H9 (cell line): ENCODE measurements at regions not wholly inside any gene's neighbourhood (a gene's known extent, or its start where the extent isn't known, plus 50 kb on each side); places are given as distances from the start of the nearest gene placed in this dataset.

Experiments
- DNase-seq: peaks from one replicate; pipeline ENCODE4 v3.0.0-alpha.2; 2017
- H2AFZ ChIP-seq: one replicate; pipeline ENCODE4 v1.6.1; 2013; ENCODE audit warnings: mild to moderate bottlenecking, low read length, control low read depth, moderate library complexity
- H2AK5ac ChIP-seq: 2 replicates; pipeline ENCODE4 v1.6.1; 2013; ENCODE audit warnings: low read length, control low read depth, mixed read lengths; ENCODE audit not compliant: insufficient read length
- H2BK120ac ChIP-seq: one replicate; pipeline ENCODE4 v1.6.1; 2013; ENCODE audit warnings: low read depth, mild to moderate bottlenecking, low read length, control low read depth, inconsistent platforms; ENCODE audit not compliant: poor library complexity, severe bottlenecking
- H2BK12ac ChIP-seq: 2 replicates; pipeline ENCODE4 v1.6.1; 2013; ENCODE audit warnings: low read length, control low read depth, mixed read lengths, low read depth; ENCODE audit not compliant: insufficient read length
- H2BK15ac ChIP-seq: 2 replicates; pipeline ENCODE4 v1.6.1; 2013; ENCODE audit warnings: low read depth, low read length, control low read depth
- H2BK20ac ChIP-seq: one replicate; pipeline ENCODE4 v1.6.1; 2013; ENCODE audit warnings: low read depth, mild to moderate bottlenecking, low read length, control low read depth, inconsistent platforms; ENCODE audit not compliant: poor library complexity, severe bottlenecking
- H2BK5ac ChIP-seq: 2 replicates; pipeline ENCODE4 v1.6.1; 2013; ENCODE audit warnings: low read length, control low read depth, mixed read lengths; ENCODE audit not compliant: insufficient read length
- H3K14ac ChIP-seq: 2 replicates; pipeline ENCODE4 v1.6.1; 2013; ENCODE audit warnings: low read length, control low read depth; ENCODE audit not compliant: insufficient read depth
- H3K18ac ChIP-seq: 2 replicates; pipeline ENCODE4 v1.6.1; 2013; ENCODE audit warnings: low read depth, mild to moderate bottlenecking, mixed read lengths, low read length, control low read depth; ENCODE audit not compliant: insufficient read length
- H3K23ac ChIP-seq: 2 replicates; pipeline ENCODE4 v1.6.1; 2013; ENCODE audit warnings: low read length, control low read depth, mixed read lengths, low read depth; ENCODE audit not compliant: insufficient read length
- H3K23me2 ChIP-seq: 2 replicates; pipeline ENCODE4 v1.6.1; 2013; ENCODE audit warnings: low read depth, mild to moderate bottlenecking, mixed read lengths, low read length, control low read depth; ENCODE audit not compliant: insufficient read length, poor library complexity, severe bottlenecking
- H3K27ac ChIP-seq: 2 replicates; pipeline ENCODE4 v1.5.1; 2013; ENCODE audit warnings: low read length, control low read depth, mixed read lengths, low read depth; ENCODE audit not compliant: insufficient read length
- H3K27me3 ChIP-seq: 2 replicates; pipeline ENCODE4 v1.6.1; 2013; ENCODE audit warnings: low read length, control low read depth, inconsistent platforms; ENCODE audit not compliant: insufficient read depth
- H3K4ac ChIP-seq: 2 replicates; pipeline ENCODE4 v1.6.1; 2013; ENCODE audit warnings: low read depth, mild to moderate bottlenecking, control low read depth, inconsistent platforms, low read length, moderate library complexity
- H3K4me1 ChIP-seq: 2 replicates; pipeline ENCODE4 v1.6.1; 2013; ENCODE audit warnings: low read length, control low read depth, inconsistent platforms; ENCODE audit not compliant: insufficient read depth
- H3K4me2 ChIP-seq: 2 replicates; pipeline ENCODE4 v1.6.1; 2013; ENCODE audit warnings: low read length, control low read depth, mixed read lengths; ENCODE audit not compliant: insufficient read length, insufficient read depth
- H3K56ac ChIP-seq: 2 replicates; pipeline ENCODE4 v1.6.1; 2013; ENCODE audit warnings: low read depth, mild to moderate bottlenecking, mixed read lengths, low read length, control low read depth; ENCODE audit not compliant: insufficient read length
- H3K79me1 ChIP-seq: 2 replicates; pipeline ENCODE4 v1.6.1; 2013; ENCODE audit warnings: low read depth, mild to moderate bottlenecking, moderate library complexity, low read length, control low read depth, inconsistent platforms; ENCODE audit not compliant: insufficient read depth, poor library complexity, severe bottlenecking
- H3K79me2 ChIP-seq: 2 replicates; pipeline ENCODE4 v1.6.1; 2013; ENCODE audit warnings: low read length, control low read depth, inconsistent platforms; ENCODE audit not compliant: insufficient read depth
- H3K9ac ChIP-seq: 2 replicates; pipeline ENCODE4 v1.6.1; 2013; ENCODE audit warnings: low read length, control low read depth, mixed read lengths; ENCODE audit not compliant: insufficient read length; ENCODE audit errors: extremely low read depth
- H3K9me3 ChIP-seq: one replicate; pipeline ENCODE4 v1.6.1; 2013; ENCODE audit warnings: low read depth, low read length, inconsistent platforms; ENCODE audit not compliant: control insufficient read depth
- H3T11ph ChIP-seq: one replicate; pipeline ENCODE4 v1.6.1; 2013; ENCODE audit warnings: mild to moderate bottlenecking, low read length, control low read depth, inconsistent platforms
- H4K20me1 ChIP-seq: one replicate; pipeline ENCODE4 v1.6.1; 2013; ENCODE audit not compliant: control insufficient read depth, insufficient read length, insufficient read depth
- H4K5ac ChIP-seq: 2 replicates; pipeline ENCODE4 v1.6.1; 2013; ENCODE audit warnings: low read depth, mild to moderate bottlenecking, mixed read lengths, low read length, control low read depth; ENCODE audit not compliant: insufficient read length
- H4K8ac ChIP-seq: replicated peaks from 2 replicates; pipeline ENCODE4 v1.6.1; 2013; ENCODE audit warnings: low read length, control low read depth, mixed read lengths, low read depth; ENCODE audit not compliant: insufficient read length
- H4K91ac ChIP-seq: 2 replicates; pipeline ENCODE4 v1.6.1; 2013; ENCODE audit warnings: low read depth, mild to moderate bottlenecking, moderate library complexity, mixed read lengths, low read length, control low read depth; ENCODE audit not compliant: insufficient read length
- H3K27ac Mint-ChIP-seq, 3 experiments: 2 replicates in 2 of 3; 3 replicates in 1 of 3; pipeline ENCODE4 v1.8.0; 2020 to 2021; ENCODE audit warnings: mixed read lengths in 3 of 3, mild to moderate bottlenecking in 1 of 3, moderate library complexity in 1 of 3
- H3K27me3 Mint-ChIP-seq: 2 replicates; pipeline ENCODE4 v1.8.0; 2021; ENCODE audit warnings: low read depth, mild to moderate bottlenecking, moderate library complexity, mixed read lengths
- H3K36me3 Mint-ChIP-seq, 3 experiments: 2 replicates in 2 of 3; 3 replicates in 1 of 3; pipeline ENCODE4 v1.8.0; 2020 to 2021; ENCODE audit warnings: low read depth in 3 of 3, mixed read lengths in 3 of 3; ENCODE audit not compliant: insufficient read depth in 1 of 3
- H3K4me1 Mint-ChIP-seq, 2 experiments: 2 replicates each; pipeline ENCODE4 v1.8.0; 2020; ENCODE audit warnings: mixed read lengths in 2 of 2
- H3K4me3 Mint-ChIP-seq, 2 experiments: 2 replicates in 1 of 2; 3 replicates in 1 of 2; pipeline ENCODE4 v1.8.0; 2020 to 2021; ENCODE audit warnings: mild to moderate bottlenecking in 2 of 2, mixed read lengths in 2 of 2, moderate library complexity in 1 of 2
- H3K9me3 Mint-ChIP-seq, 2 experiments: 2 replicates in 1 of 2; 3 replicates in 1 of 2; pipeline ENCODE4 v1.8.0; 2020; ENCODE audit warnings: mild to moderate bottlenecking in 2 of 2, mixed read lengths in 2 of 2, moderate library complexity in 1 of 2
- CTCF ChIP-seq: fragments of 200-600 bp; sonication (generic); conservative IDR thresholded peaks from 3 replicates; pipeline ENCODE4 v1.8.0; 2021; ENCODE audit warnings: antibody characterized with exemption, mild to moderate bottlenecking
- WGBS: extraction: QIAGEN DNeasy Blood & Tissue Kit; methylation state at CpG from one replicate; pipeline ENCODE4 v1.1.7; 2013; ENCODE audit warnings: missing lambda C conversion rate, low lambda C conversion rate, mixed read lengths; ENCODE audit not compliant: insufficient read length; ENCODE audit errors: extremely low coverage; 5-methylcytosine and 5-hydroxymethylcytosine counted together

- no peak overlapping the region for H3K27ac ChIP-seq
- no peaks in the 10 kb centered on the region for H3K23me2 ChIP-seq
- H3K79me2 ChIP-seq: no peaks in the 10 kb centered on the region
- no peak overlapping the region for H3K23ac ChIP-seq
- no peak overlapping the region for H3K27ac Mint-ChIP-seq
- H3T11ph ChIP-seq: no peak overlapping the region
- H3K9me3 Mint-ChIP-seq: no peaks in the 10 kb centered on the region
- H4K91ac ChIP-seq: no peak overlapping the region
- H2AK5ac ChIP-seq: no peak overlapping the region
- H2AFZ ChIP-seq: no peak overlapping the region
- no peak for TF ChIP-seq CTCF
- H3K56ac ChIP-seq: no peak overlapping the region
- H2BK12ac ChIP-seq: no peak overlapping the region
- H3K9me3 ChIP-seq: no peaks in the 10 kb centered on the region
- H3K9ac ChIP-seq: no peak overlapping the region
- H3K4me2 ChIP-seq: no peak overlapping the region
- no peak overlapping the region for H3K4me3 Mint-ChIP-seq
- H3K27me3 Mint-ChIP-seq: no peaks in the 10 kb centered on the region
- no peak overlapping the region for H3K4ac ChIP-seq
- no peak overlapping the region for H2BK120ac ChIP-seq
- H2BK5ac ChIP-seq: no peak overlapping the region
- no peaks in the 10 kb centered on the region for H4K20me1 ChIP-seq
- H3K4me1 Mint-ChIP-seq: peaks cover 9 to 12% of the 10 kb centered on the region in 2 experiments; a peak in 3 of 4 replicates
- no CpG with 5 or more reads among the region's 4 CpGs for WGBS
- no peaks in the 10 kb centered on the region for H3K4me1 ChIP-seq
- H3K18ac ChIP-seq: no peak overlapping the region
- H2BK20ac ChIP-seq: no peak overlapping the region
- H3K79me1 ChIP-seq: no peaks in the 10 kb centered on the region
- H3K14ac ChIP-seq: no peak overlapping the region
- no peak overlapping the region for H2BK15ac ChIP-seq
- H4K5ac ChIP-seq: no peak overlapping the region
- DNase-seq: no peak
- no peaks in the 10 kb centered on the region for H3K27me3 ChIP-seq
- H4K8ac ChIP-seq: no peak overlapping the region
- H3K36me3 Mint-ChIP-seq: no peaks in the 10 kb centered on the region
Observed at GRCh38 chr3:76370749-76371520, 585.6 kb upstream of the ZNF717 start.
